Mesothelial cell of epicardium (in vitro differentiated cells): ENCODE measurements at regions not wholly inside any gene's neighbourhood (a gene's known extent, or its start where the extent isn't known, plus 50 kb on each side); places are given as distances from the start of the nearest gene placed in this dataset.

ENCODE experiments used
- DNase-seq, 2 experiments: peaks; one replicate each; pipeline ENCODE4 v3.0.0; 2021; ENCODE audit warnings: low spot score in 2 of 2; ENCODE audit not compliant: unreplicated experiment in 2 of 2
- H3K27ac Mint-ChIP-seq: 2 replicates; pipeline ENCODE4 v1.8.0; 2021; ENCODE audit warnings: mixed read lengths
- H3K27me3 Mint-ChIP-seq: 2 replicates; pipeline ENCODE4 v1.8.0; 2021; ENCODE audit warnings: low read depth, mixed read lengths
- H3K36me3 Mint-ChIP-seq: 2 replicates; pipeline ENCODE4 v1.8.0; 2021; ENCODE audit warnings: mixed read lengths
- H3K4me1 Mint-ChIP-seq: 2 replicates; pipeline ENCODE4 v1.8.0; 2021; ENCODE audit warnings: mixed read lengths
- H3K4me3 Mint-ChIP-seq: 2 replicates; pipeline ENCODE4 v1.8.0; 2021; ENCODE audit warnings: mild to moderate bottlenecking, moderate library complexity, mixed read lengths
- H3K9me3 Mint-ChIP-seq: 2 replicates; pipeline ENCODE4 v1.8.0; 2021; ENCODE audit warnings: mixed read lengths
- CTCF ChIP-seq: fragments of 200-600 bp; sonication (generic); IDR thresholded peaks from one replicate; pipeline ENCODE4 v1.5.0; 2021; ENCODE audit warnings: antibody characterized with exemption; ENCODE audit not compliant: unreplicated experiment

GRCh38 chr21:15508554-15508953 is 221.2 kb upstream of the USP25 start:
- no peaks in the 10 kb centered on the region for H3K4me1 Mint-ChIP-seq
- H3K27me3 Mint-ChIP-seq: no peaks in the 10 kb centered on the region
- no peak for TF ChIP-seq CTCF
- no peaks in the 10 kb centered on the region for H3K36me3 Mint-ChIP-seq
- no peak overlapping the region for H3K27ac Mint-ChIP-seq
- no peaks in the 10 kb centered on the region for H3K9me3 Mint-ChIP-seq
- DNase-seq: no peak
- H3K4me3 Mint-ChIP-seq: no peak overlapping the region

GRCh38 chr21:15514073-15514946 is 215.5 kb upstream of the USP25 start:
- DNase-seq: no peak
- no peak for TF ChIP-seq CTCF
- peaks cover 3% of the 10 kb centered on the region for H3K9me3 Mint-ChIP-seq
- no peak overlapping the region for H3K27ac Mint-ChIP-seq
- H3K36me3 Mint-ChIP-seq: no peaks in the 10 kb centered on the region
- no peaks in the 10 kb centered on the region for H3K27me3 Mint-ChIP-seq
- H3K4me1 Mint-ChIP-seq: no peaks in the 10 kb centered on the region
- no peak overlapping the region for H3K4me3 Mint-ChIP-seq

GRCh38 chr21:15515908-15516307 is 213.9 kb upstream of the USP25 start:
- no peak for TF ChIP-seq CTCF
- Mint-ChIP-seq H3K27ac (no peak overlapping the region), H3K27me3 (no peaks in the 10 kb centered on the region), H3K9me3 (peaks cover 3% of the 10 kb centered on the region), H3K36me3 (no peaks in the 10 kb centered on the region), H3K4me1 (no peaks in the 10 kb centered on the region), H3K4me3 (no peak overlapping the region)
- no peak for DNase-seq

GRCh38 chr21:15517394-15517793 is 212.4 kb upstream of the USP25 start:
- H3K4me1 Mint-ChIP-seq: no peaks in the 10 kb centered on the region
- DNase-seq: no peak
- no peak overlapping the region for H3K27ac Mint-ChIP-seq
- TF ChIP-seq CTCF: no peak
- no peak overlapping the region for H3K4me3 Mint-ChIP-seq
- no peaks in the 10 kb centered on the region for H3K27me3 Mint-ChIP-seq
- H3K9me3 Mint-ChIP-seq: peaks cover 3% of the 10 kb centered on the region
- no peaks in the 10 kb centered on the region for H3K36me3 Mint-ChIP-seq

GRCh38 chr21:15520811-15521643 is 208.8 kb upstream of the USP25 start:
- DNase-seq: no peak
- Mint-ChIP-seq H3K4me1 (no peaks in the 10 kb centered on the region), H3K4me3 (no peak overlapping the region), H3K27ac (no peak overlapping the region), H3K36me3 (no peaks in the 10 kb centered on the region), H3K9me3 (peaks cover 3% of the 10 kb centered on the region), H3K27me3 (no peaks in the 10 kb centered on the region)
- TF ChIP-seq CTCF: no peak
